ENCODE measurements at regions not wholly inside any gene's neighbourhood (a gene's known extent, or its start where the extent isn't known, plus 50 kb on each side); places are given as distances from the start of the nearest gene placed in this dataset.

DNA sequence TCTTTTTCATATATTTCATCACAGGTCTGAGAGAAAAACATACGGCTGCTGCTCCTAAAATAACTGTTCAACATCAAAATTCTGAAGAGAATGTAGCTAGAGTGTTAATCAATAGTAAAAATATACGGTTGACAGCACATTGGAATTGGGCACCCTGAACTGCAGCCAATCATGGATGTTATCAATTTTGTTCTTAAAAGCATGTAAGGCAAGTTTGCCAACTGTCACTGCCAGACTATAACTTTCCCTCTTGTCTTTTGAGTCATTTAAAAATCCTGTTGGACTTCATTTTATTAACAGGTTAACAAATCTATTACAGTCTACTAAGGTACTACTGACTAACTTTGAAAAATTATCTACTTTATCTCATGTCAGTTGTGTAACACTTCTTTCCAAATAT lies 592.8 kb downstream of the HACE1 start:
- no peak for TF ChIP-seq POLR2A (conservative IDR thresholded peaks at IDR 0.05)
- TF ChIP-seq, protein P1, sequence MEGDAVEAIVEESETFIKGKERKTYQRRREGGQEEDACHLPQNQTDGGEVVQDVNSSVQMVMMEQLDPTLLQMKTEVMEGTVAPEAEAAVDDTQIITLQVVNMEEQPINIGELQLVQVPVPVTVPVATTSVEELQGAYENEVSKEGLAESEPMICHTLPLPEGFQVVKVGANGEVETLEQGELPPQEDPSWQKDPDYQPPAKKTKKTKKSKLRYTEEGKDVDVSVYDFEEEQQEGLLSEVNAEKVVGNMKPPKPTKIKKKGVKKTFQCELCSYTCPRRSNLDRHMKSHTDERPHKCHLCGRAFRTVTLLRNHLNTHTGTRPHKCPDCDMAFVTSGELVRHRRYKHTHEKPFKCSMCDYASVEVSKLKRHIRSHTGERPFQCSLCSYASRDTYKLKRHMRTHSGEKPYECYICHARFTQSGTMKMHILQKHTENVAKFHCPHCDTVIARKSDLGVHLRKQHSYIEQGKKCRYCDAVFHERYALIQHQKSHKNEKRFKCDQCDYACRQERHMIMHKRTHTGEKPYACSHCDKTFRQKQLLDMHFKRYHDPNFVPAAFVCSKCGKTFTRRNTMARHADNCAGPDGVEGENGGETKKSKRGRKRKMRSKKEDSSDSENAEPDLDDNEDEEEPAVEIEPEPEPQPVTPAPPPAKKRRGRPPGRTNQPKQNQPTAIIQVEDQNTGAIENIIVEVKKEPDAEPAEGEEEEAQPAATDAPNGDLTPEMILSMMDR (IDR thresholded peaks at IDR 0.05 in 2 of 3, conservative IDR thresholded peaks at IDR 0.05 in 1 of 3; ENCODE audit: insufficient read depth in 2 of 3, low read depth in 1 of 3, low read length in 3 of 3), result no peak
- TF ChIP-seq, protein P2, sequence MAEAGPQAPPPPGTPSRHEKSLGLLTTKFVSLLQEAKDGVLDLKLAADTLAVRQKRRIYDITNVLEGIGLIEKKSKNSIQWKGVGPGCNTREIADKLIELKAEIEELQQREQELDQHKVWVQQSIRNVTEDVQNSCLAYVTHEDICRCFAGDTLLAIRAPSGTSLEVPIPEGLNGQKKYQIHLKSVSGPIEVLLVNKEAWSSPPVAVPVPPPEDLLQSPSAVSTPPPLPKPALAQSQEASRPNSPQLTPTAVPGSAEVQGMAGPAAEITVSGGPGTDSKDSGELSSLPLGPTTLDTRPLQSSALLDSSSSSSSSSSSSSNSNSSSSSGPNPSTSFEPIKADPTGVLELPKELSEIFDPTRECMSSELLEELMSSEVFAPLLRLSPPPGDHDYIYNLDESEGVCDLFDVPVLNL (CRISPR knock-in tag; IDR thresholded peaks at IDR 0.05; ENCODE audit: low read depth), result no peak
- TF ChIP-seq, protein P3, sequence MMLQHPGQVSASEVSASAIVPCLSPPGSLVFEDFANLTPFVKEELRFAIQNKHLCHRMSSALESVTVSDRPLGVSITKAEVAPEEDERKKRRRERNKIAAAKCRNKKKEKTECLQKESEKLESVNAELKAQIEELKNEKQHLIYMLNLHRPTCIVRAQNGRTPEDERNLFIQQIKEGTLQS (IDR thresholded peaks at IDR 0.05), result no peak
- TF ChIP-seq, protein P3 (CRISPR knock-in tag; conservative IDR thresholded peaks at IDR 0.05), result no peak
- TF ChIP-seq, protein P4, sequence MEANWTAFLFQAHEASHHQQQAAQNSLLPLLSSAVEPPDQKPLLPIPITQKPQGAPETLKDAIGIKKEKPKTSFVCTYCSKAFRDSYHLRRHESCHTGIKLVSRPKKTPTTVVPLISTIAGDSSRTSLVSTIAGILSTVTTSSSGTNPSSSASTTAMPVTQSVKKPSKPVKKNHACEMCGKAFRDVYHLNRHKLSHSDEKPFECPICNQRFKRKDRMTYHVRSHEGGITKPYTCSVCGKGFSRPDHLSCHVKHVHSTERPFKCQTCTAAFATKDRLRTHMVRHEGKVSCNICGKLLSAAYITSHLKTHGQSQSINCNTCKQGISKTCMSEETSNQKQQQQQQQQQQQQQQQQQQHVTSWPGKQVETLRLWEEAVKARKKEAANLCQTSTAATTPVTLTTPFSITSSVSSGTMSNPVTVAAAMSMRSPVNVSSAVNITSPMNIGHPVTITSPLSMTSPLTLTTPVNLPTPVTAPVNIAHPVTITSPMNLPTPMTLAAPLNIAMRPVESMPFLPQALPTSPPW (CRISPR knock-in tag; IDR thresholded peaks at IDR 0.05), result no peak
- TF ChIP-seq, protein P5, sequence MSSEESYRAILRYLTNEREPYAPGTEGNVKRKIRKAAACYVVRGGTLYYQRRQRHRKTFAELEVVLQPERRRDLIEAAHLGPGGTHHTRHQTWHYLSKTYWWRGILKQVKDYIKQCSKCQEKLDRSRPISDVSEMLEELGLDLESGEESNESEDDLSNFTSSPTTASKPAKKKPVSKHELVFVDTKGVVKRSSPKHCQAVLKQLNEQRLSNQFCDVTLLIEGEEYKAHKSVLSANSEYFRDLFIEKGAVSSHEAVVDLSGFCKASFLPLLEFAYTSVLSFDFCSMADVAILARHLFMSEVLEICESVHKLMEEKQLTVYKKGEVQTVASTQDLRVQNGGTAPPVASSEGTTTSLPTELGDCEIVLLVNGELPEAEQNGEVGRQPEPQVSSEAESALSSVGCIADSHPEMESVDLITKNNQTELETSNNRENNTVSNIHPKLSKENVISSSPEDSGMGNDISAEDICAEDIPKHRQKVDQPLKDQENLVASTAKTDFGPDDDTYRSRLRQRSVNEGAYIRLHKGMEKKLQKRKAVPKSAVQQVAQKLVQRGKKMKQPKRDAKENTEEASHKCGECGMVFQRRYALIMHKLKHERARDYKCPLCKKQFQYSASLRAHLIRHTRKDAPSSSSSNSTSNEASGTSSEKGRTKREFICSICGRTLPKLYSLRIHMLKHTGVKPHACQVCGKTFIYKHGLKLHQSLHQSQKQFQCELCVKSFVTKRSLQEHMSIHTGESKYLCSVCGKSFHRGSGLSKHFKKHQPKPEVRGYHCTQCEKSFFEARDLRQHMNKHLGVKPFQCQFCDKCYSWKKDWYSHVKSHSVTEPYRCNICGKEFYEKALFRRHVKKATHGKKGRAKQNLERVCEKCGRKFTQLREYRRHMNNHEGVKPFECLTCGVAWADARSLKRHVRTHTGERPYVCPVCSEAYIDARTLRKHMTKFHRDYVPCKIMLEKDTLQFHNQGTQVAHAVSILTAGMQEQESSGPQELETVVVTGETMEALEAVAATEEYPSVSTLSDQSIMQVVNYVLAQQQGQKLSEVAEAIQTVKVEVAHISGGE (CRISPR knock-in tag; IDR thresholded peaks at IDR 0.05), result no peak
- TF ChIP-seq, protein P6, sequence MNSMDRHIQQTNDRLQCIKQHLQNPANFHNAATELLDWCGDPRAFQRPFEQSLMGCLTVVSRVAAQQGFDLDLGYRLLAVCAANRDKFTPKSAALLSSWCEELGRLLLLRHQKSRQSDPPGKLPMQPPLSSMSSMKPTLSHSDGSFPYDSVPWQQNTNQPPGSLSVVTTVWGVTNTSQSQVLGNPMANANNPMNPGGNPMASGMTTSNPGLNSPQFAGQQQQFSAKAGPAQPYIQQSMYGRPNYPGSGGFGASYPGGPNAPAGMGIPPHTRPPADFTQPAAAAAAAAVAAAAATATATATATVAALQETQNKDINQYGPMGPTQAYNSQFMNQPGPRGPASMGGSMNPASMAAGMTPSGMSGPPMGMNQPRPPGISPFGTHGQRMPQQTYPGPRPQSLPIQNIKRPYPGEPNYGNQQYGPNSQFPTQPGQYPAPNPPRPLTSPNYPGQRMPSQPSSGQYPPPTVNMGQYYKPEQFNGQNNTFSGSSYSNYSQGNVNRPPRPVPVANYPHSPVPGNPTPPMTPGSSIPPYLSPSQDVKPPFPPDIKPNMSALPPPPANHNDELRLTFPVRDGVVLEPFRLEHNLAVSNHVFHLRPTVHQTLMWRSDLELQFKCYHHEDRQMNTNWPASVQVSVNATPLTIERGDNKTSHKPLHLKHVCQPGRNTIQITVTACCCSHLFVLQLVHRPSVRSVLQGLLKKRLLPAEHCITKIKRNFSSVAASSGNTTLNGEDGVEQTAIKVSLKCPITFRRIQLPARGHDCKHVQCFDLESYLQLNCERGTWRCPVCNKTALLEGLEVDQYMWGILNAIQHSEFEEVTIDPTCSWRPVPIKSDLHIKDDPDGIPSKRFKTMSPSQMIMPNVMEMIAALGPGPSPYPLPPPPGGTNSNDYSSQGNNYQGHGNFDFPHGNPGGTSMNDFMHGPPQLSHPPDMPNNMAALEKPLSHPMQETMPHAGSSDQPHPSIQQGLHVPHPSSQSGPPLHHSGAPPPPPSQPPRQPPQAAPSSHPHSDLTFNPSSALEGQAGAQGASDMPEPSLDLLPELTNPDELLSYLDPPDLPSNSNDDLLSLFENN (IDR thresholded peaks at IDR 0.05; ENCODE audit: low read depth in 2 of 2, low read length in 2 of 2), result no peak
- TF ChIP-seq HDAC2 (IDR thresholded peaks at IDR 0.05), result no peak
- TF ChIP-seq MAZ (CRISPR knock-in tag; conservative IDR thresholded peaks at IDR 0.05 in 1 of 2, IDR thresholded peaks at IDR 0.05 in 1 of 2), result no peak
- TF ChIP-seq, protein P7, sequence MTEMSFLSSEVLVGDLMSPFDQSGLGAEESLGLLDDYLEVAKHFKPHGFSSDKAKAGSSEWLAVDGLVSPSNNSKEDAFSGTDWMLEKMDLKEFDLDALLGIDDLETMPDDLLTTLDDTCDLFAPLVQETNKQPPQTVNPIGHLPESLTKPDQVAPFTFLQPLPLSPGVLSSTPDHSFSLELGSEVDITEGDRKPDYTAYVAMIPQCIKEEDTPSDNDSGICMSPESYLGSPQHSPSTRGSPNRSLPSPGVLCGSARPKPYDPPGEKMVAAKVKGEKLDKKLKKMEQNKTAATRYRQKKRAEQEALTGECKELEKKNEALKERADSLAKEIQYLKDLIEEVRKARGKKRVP (CRISPR knock-in tag; IDR thresholded peaks at IDR 0.05), result no peak
- TF ChIP-seq ZFP36 (IDR thresholded peaks at IDR 0.05; ENCODE audit: low read depth, low read length, partially characterized antibody), result no peak
- no peak for TF ChIP-seq CREB1 (IDR thresholded peaks at IDR 0.05)
- no peak for TF ChIP-seq CREB1 (CRISPR knock-in tag; IDR thresholded peaks at IDR 0.05)
